Stimulated activated CD4-positive, alpha-beta T cell treated with anti-CD3 and anti-CD28 coated beads, Interleukin-4, amount 100 ng/mL, for 4 hours (primary cell): ENCODE measurements at regions not wholly inside any gene's neighbourhood (a gene's known extent, or its start where the extent isn't known, plus 50 kb on each side); places are given as distances from the start of the nearest gene placed in this dataset.

ENCODE experiments used
- DNase-seq, 2 experiments: peaks; one replicate each; pipeline ENCODE4 v3.0.0-alpha.2; 2020

DNA sequence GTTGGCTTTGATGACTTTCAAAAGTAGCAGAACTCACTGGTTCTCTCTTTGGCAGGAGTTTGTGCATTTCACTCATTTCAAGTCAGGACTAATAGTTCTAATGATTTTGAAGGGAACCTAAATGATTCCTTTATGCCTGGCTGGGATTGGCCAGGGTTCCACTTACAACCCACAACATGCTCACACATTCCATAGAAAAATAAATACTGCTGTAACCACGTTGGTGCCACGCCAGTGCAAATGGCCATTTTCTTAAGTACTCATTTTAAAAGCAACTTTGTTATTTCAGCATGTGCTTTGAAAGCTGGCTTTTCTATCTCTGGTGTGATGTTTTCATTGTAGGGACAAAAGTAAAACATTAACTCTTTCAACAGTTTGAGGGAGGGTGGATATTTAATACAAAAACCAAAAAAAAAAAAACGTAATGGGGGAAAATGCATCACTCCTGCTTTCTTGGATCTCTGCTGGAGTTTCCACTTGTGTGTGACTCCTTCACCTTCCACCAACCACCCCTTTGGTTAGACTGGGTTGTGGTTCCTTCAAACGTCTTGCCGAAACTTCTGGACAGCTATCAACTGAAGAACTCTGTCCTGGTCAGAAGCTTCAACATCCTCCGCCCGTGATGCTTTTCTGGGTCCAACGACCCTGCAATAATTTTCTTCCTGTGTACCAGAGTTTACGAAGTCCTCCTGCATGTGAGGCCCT is 300.4 kb upstream of the RUNX1 start:
- no peak for DNase-seq

- no peak for DNase-seq
Observed at GRCh38 chr21:35348686-35349085, 299.6 kb upstream of the RUNX1 start.

DNA sequence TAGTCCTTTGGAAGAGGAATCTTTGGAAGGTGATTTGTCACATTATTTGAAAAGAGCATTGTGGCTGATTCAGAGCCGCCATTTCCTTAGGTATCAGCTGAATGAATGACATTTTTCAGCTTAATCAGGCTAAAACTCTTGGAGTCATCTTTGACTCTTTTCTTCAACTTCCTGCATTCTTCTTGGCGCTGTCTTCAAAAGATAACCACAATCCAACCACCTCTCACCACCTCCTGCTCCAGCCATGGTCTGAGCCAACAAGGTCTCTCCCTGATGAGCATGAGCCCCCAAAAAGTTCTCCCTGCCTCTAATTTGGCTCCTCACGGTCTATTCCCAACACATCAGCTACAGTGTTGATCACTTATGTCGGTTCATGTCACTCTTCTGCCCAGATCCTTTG is 297.6 kb upstream of the RUNX1 start:
- DNase-seq: no peak

DNA sequence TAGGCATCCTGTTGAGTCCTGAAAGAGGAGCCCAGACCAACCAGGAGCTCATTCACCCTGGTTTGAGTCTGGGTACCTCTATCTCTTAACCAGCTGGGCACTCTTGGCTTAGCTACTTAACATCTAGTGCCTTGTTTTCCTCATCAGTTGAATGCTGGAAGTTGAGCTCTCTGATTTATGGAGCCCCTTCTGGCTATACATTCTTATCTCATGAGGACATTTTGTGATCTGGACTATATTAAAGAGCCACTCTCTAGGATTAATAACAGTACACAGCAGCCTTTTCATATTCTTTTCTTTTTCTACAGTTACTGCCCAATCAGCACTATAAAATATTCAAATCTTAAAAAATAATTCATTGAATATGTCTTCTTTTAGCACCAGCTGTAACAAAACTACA is 296.9 kb upstream of the RUNX1 start:
- no peak for DNase-seq

GRCh38 chr21:35344582-35344981 is 295.5 kb upstream of the RUNX1 start:
- DNase-seq: no peak

GRCh38 chr21:35343046-35343819 is 294.1 kb upstream of the RUNX1 start:
- no peak for DNase-seq

DNA sequence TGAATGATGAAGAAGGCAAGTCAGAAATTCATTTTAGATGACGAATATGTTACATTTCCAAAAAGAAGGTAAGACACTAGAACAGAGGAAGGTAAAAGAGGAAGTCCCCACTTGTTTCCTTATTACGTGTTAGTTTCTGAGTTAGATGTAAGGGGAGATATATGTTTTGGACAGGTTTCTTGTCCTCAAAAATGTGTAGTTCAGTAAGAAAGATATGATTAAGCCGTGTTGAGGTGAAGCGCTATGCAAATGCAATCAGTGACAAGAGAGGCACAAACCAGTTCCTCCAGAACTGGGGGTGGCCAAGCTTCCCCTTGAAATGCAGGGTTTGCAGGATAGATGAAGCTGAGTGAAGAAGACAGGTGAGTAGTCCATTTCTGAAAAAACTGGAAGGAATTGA is 293.3 kb upstream of the RUNX1 start:
- peak in 1 of 2 experiments; percentile 12 for DNase-seq

DNA sequence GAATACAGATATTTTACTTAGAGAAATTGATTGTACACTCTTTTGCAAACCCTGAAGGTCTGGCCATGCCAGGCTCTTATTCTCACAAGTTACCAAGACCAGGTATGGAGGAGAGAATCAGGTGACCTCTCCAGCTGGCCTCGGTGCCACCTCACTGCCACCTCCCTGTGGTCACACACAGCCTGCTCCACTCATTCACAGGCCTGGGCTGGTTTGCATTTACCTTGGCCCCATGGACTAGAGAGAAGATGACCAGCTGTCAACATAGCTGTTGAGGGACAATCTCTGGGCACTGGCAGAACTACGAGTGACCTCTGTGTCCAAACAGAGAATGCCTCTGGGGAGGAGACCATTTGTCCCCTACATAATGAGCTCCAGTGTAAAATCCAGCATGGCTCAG is 291.2 kb upstream of the RUNX1 start:
- no peak for DNase-seq

DNA sequence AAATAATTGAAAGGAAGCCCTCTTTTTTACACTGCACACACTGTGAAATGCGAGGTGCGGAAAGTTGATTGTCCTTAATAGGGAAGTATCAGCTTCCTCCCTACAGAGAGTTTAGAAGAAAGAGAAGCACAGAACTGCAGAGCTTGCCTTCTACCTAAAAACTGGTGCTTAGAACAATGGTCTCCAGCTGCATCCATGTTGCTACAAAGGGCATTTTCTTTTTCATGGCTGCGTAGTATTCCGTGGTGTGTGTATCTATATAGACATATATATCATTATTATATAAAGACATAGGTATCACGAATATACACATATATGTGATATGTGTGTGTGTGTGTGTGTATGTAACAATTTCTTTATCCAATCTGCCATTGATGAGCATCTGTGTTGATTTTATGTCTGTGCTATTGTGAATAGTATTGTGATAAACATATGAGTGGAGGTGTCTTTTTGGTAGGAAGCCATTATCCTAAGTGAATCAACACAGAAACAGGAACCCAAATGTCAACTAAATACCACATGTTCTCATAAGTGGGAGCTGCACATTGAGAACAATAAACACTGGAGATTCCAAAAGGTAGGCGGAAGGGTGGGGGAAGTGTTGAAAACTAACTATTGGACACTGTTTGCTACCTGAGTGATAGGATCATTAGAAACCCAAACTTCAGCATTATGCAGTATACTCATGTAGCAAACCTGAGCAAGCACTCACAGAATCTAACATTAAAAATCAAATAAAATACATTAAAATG is 290.0 kb upstream of the RUNX1 start:
- no peak for DNase-seq

DNA sequence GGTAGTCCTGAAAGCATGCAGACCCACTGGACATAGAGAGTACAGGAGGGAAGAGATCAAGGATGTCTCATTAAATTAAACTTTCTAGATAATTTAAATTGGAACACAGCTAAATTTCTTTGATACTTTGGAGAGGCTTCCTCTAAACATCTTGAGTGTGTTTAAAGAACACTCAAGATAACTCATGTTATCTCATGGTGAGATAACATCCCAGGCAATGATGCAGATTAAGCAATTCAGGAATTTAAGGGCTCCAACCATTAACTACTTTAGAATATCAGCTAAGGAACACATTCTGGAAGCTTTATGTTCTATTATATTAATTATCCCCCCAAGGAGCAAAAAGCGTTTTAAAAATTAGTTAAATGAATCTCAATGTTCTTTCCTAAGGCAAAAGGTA is 289.2 kb upstream of the RUNX1 start:
- no peak for DNase-seq

DNA sequence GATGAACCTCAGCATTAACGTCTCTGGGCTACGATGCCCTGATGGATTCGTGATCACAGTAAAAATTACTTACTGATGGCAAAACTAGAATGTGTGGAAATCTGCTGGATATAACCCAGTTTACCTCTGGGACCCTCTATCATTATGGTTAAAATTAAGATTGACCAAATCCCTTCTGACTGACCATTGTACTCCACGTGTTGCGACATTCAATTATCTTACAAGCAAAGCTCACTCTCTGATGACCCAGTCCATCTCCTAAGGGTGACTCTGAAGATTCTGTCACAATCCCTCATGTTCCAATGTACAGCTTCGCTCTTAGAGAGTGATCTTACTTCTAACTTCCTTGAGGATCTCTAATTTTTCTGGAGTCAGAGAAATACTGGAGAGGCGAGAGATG is 288.5 kb upstream of the RUNX1 start:
- no peak for DNase-seq

GRCh38 chr21:35336534-35336933 is 287.4 kb upstream of the RUNX1 start:
- DNase-seq: no peak

DNA sequence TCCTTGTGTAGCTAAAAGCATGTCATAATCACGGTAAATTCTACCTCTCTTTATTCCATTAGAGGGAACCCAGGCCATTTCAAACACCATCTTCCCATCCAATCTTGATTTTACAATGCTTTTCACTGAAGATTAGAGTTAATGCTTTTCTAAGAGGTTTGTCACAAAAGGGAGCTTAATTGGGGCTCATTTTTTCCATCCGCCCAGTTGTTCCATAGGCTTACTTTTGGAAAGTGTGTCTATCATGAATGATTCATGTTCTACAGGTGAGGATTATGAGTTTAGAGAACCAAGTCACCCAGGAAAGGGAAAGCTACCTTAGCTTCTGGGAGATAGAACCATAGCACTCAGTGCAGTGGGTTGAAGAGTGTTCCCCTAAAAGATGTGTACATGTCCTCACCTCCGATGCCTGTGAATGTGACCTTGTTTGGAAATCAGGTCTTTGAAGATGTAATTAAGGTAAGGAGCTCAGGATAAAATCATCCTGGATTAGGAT is 286.9 kb upstream of the RUNX1 start:
- peak; percentile 8 to 34 for DNase-seq

DNA sequence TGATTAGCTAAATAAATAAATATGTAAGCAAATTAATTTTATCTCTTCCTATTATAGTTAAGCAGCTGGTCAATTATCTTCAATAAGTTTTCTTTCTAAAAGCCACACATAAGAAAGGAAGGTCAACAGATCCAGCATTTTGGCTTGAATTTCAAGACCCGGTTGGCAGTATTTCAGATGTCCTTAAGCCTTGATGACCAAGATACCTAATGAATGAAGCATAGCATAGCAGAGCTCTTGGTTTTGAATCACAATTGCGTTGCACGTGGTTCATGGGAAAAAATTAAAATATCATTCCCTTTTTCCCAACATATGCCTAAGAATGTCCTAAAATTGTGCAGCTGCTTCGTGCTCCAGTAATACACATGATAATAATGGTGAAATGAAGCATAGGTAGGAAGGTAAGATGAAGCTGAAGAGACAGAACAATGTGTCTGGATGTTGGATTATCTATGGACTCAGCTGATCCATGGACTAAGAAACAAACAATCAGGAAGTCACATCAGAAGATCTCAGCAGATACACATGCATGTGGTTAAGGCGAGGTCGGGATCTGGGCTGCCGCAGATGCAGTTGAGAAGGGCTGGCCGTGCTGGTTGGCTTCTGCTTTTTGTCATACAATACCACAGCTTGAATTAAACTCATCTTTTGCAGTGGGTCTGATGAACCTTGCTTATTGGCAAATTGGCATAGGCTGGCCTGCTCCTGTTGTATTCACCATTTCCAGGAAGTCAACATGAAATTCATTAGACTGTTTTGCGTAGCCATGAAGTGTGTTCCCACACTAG is 284.9 kb upstream of the RUNX1 start:
- no peak for DNase-seq

- DNase-seq: no peak
Observed at GRCh38 chr21:35332841-35333426, 283.8 kb upstream of the RUNX1 start.

- no peak for DNase-seq
Observed at GRCh38 chr21:35329940-35330660, 281.0 kb upstream of the RUNX1 start.

- no peak for DNase-seq
Observed at GRCh38 chr21:35328856-35329455, 279.9 kb upstream of the RUNX1 start.

GRCh38 chr21:35326677-35327076 is 277.6 kb upstream of the RUNX1 start:
- DNase-seq: no peak

GRCh38 chr21:35325953-35326352 is 276.9 kb upstream of the RUNX1 start:
- no peak for DNase-seq

DNA sequence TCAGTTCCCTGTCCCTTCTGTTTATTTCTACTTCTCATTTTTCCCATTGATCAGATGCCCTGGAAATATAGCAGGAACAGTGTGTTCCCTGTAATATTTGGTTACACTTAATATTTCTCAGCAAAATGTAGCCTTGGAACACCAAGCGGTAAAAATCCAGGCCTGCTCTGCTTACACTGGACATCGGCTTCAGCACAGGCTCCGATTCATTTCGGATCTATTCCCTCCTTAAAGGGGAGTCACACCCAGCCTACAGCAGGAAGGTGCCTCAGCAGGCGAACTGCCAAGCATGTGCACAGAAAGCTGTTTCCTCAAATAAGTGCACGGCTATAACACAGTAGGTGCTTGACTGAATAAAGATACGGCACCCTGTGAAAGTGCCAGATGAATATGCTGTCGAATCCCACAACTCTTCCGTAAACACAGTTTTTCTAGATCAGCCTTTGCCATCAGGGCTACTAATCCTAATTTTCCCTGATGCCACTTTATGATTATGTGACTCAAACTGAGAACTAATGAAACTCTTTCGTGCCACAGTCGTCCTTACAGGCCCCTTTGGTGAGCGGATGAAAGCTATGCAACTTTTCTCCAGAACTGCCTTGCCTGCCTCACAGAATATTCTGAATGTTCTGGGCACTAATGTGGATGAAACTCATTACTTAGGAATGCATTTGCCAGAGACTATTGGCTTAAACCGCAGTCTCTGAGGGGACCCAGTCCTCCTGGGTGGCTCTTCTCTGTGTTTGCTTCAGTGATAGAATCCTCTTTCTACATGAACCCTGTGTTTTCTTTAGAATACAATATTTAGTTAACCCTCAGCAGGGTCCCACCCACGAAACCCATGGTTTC is 275.5 kb upstream of the RUNX1 start:
- DNase-seq: no peak
